GM21360 (cell line): ENCODE measurements at regions not wholly inside any gene's neighbourhood (a gene's known extent, or its start where the extent isn't known, plus 50 kb on each side); places are given as distances from the start of the nearest gene placed in this dataset.

Source experiments
- ATAC-seq: cut with Tn5 transposase; IDR thresholded peaks from one replicate; pipeline ENCODE4 v1.9.1; 2021; ENCODE audit warnings: mild to moderate bottlenecking, moderate library complexity; ENCODE audit not compliant: unreplicated experiment

- ATAC-seq: no peak
Measured at GRCh38 chr10:9762966-9763656, 1254.6 kb upstream of the CELF2 start.

GRCh38 chr10:9766762-9767161, 1250.9 kb upstream of the CELF2 start:
- ATAC-seq: no peak

GRCh38 chr10:9781666-9782065, 1236.0 kb upstream of the CELF2 start:
- ATAC-seq: no peak

GRCh38 chr10:9786101-9786500, 1231.6 kb upstream of the CELF2 start:
- ATAC-seq: no peak

- no peak for ATAC-seq
Measured at GRCh38 chr10:9786576-9786975, 1231.1 kb upstream of the CELF2 start.

- ATAC-seq: no peak
Measured at GRCh38 chr10:9789996-9790395, 1227.7 kb upstream of the CELF2 start.

GRCh38 chr10:9792181-9792580, 1225.5 kb upstream of the CELF2 start:
- no peak for ATAC-seq

GRCh38 chr10:9796564-9796963, 1221.1 kb upstream of the CELF2 start:
- no peak for ATAC-seq

- ATAC-seq: no peak
Measured at GRCh38 chr10:9800011-9800410, 1217.7 kb upstream of the CELF2 start.

GRCh38 chr10:9800571-9800970, 1217.1 kb upstream of the CELF2 start:
- no peak for ATAC-seq

GRCh38 chr10:9807846-9808245, 1209.8 kb upstream of the CELF2 start:
- no peak for ATAC-seq

GRCh38 chr10:9811601-9812000, 1206.1 kb upstream of the CELF2 start:
- ATAC-seq: no peak

GRCh38 chr10:9814285-9814864, 1203.3 kb upstream of the CELF2 start:
- ATAC-seq: no peak

GRCh38 chr10:9819756-9820494, 1197.7 kb upstream of the CELF2 start:
- no peak for ATAC-seq

- no peak for ATAC-seq
Measured at GRCh38 chr10:9823268-9823930, 1194.3 kb upstream of the CELF2 start.

- no peak for ATAC-seq
Measured at GRCh38 chr10:9824631-9825071, 1193.0 kb upstream of the CELF2 start.

GRCh38 chr10:9825491-9826018, 1192.1 kb upstream of the CELF2 start:
- no peak for ATAC-seq

- no peak for ATAC-seq
Measured at GRCh38 chr10:9828110-9828509, 1189.6 kb upstream of the CELF2 start.

GRCh38 chr10:9833942-9834341, 1183.7 kb upstream of the CELF2 start:
- ATAC-seq: no peak

GRCh38 chr10:9834434-9834833, 1183.2 kb upstream of the CELF2 start:
- ATAC-seq: no peak

GRCh38 chr10:9845075-9845474, 1172.6 kb upstream of the CELF2 start:
- ATAC-seq: no peak
